HG03432 (cell line): ENCODE measurements at regions not wholly inside any gene's neighbourhood (a gene's known extent, or its start where the extent isn't known, plus 50 kb on each side); places are given as distances from the start of the nearest gene placed in this dataset.
"Not testable (repeated sequence)": the region's sequence is repeated elsewhere in the genome, so short reads cannot be mapped to it uniquely, and the experiment has no call there.

Experiments used
- ATAC-seq: cut with Tn5 transposase; IDR thresholded peaks from one replicate; pipeline ENCODE4 v1.9.1; 2021; ENCODE audit warnings: mild to moderate bottlenecking, moderate library complexity; ENCODE audit not compliant: unreplicated experiment

DNA sequence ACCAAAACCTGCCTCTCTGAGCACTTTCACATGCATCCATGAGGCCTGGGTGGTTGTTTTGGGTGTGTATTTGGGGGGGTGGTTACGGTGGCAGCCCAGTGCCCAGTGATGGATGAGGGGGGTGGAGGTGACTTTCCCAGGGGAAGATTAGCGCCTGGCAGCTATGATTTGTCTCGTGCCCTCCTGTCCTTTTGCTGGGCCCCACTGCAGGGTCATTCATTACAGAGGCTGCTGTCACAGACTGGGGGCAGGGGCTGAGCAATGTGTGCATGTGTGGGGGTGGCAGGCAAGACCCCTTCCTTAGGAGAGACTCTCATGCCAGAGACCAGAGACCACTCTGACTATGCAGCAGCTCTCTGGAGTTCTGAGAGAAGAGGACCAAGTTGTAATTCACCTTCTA, 93.7 kb downstream of the MRM1 start:
- ATAC-seq, result no peak

- ATAC-seq, result not testable (repeated sequence)
Measured at GRCh38 chr17:36695710-36696109, 94.3 kb downstream of the MRM1 start.

- no peak for ATAC-seq
Measured at GRCh38 chr17:36696805-36697204, 95.4 kb downstream of the MRM1 start.

- ATAC-seq, result no peak
Measured at GRCh38 chr17:36697903-36698530, 96.6 kb downstream of the MRM1 start.

DNA sequence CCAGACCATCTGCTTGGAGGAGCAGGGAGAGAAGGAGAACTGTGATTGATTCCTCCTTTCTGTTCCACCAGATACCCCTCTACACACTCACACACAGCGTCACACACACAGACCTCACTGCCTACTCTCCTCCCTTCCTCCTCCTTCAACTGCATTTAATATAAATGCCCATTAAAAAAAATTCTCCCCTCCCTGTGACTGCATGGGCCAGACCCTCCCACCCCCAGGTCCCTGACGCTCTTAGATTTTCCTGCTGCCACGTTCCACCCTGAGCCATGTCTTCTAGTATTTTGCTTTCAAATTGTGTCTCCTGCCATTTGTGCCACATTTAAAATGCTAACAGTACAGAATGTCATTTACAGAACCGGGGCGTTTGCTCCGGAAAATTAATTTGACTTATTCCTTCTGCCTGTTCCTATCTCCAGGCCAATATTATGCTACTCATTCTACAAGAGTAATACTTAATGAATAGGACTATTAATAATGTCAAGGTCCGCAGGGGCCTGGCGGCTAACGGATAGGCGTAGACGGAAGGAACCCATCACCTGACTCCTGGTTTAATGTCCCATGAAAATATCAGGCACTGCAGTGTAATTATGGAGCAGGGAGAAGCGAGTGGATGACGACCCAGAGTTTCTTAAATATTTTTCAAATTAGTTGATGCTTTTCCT, 100.2 kb downstream of the MRM1 start:
- no peak for ATAC-seq

GRCh38 chr17:36702636-36703035, 101.3 kb downstream of the MRM1 start:
- no peak for ATAC-seq

- ATAC-seq, result no peak
Measured at GRCh38 chr17:36703860-36704266, 102.5 kb downstream of the MRM1 start.

DNA sequence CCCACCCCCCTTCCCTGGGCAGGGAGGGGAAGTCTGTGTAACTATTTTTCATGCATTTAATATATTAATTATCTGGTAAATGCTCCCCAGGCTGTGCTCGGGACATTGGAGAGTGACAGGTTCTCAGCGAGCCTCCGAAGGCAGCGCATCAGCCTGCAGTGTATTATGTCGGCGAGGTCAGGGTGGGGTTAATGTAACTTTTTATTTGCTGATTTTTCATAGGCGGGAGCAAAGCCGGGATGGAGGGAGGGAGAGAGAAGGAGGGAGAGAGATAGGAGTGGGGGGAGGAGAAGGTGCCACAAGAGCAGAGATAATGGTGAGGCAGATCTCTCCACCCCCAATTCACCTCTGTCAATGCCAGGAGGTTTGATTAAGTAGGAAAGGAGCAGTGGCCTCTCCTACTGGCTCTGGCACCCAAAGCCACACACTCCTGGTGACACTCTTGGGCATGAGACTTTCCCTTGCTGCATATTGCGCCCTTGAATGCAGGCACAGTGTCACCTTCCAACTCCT, 104.0 kb downstream of the MRM1 start:
- ATAC-seq, result no peak

DNA sequence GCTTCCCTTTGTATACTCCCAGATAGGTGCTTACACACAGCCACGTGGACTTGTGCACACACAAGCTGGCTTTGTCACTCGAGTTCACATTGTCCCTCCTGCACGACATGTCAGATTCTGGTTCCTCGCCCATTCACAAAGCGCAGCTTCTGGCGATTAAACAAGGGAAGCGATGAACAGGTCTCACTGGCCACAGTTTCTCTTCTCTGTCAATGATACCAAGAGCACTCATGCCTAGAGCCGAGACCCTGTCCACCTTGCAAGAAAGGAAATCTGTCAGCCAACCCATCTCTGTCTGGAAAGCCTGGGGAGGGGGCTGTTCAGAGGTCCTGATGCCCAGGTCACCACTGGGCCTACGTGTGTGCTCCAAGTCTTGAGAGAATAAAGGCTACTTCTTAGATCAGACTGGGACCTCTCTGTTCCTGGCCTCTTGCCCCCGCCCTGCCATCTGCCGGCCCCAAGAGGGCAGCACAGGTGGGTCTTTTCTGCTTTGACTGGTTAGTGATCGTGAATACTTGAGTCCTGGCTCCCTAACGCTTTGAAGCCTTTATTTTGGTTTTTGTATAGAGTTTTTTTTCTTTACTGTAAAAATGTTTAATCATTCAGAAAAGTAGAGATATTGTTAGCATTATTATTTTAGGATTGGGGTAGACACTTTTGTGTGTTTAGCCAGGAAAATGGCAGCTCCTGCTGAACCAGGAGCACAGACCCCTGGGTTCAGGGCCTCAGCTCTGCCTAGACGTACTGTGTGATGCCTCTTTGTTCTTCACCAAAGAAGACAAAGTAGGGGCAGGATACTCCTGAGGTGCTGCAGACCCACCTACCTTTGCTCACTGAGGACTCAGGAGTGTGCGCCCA, 104.7 kb downstream of the MRM1 start:
- no peak for ATAC-seq

- ATAC-seq, result no peak
Measured at GRCh38 chr17:36707904-36708303, 106.5 kb downstream of the MRM1 start.

- ATAC-seq, result no peak
Measured at GRCh38 chr17:36714789-36715188, 113.4 kb downstream of the MRM1 start.

DNA sequence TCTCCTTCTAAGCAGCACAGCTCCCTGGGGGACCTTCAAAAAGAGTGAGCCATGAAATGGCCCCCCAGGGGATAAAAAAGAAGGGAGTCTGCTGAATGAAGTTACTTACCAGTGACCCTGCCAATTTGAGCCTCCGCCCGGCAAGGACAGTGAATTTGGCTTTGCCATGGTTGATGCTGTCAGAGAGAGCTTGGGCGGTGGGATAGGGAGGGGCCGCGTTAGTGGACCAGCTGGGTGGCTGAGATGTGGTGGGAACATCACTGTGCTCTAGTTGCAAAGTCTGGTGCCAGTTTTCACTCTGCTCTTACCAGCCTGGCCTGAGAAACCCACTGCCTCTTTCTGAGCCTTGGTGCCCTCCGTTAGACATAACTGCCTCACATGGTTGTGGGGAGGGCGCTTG, 114.6 kb downstream of the MRM1 start:
- no peak for ATAC-seq

DNA sequence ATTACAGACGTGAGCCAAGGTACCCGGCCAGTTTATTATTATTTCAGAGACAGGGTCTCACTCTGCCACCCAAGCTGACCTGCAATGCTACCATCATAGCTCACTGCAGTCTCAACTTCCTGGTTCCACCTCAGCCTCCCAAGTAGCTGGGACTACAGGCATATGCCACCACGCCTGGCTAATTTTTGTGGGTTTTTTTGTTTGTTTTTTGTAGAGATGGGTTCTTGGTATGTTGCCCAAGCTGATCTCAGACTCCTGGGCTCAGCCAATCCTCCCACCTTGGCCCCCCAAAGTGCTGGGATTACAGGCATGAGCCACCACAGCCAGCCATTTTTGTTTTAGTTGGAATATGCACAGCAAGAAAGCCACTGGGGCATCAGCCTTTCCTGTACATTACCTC, 115.7 kb downstream of the MRM1 start:
- no peak for ATAC-seq

DNA sequence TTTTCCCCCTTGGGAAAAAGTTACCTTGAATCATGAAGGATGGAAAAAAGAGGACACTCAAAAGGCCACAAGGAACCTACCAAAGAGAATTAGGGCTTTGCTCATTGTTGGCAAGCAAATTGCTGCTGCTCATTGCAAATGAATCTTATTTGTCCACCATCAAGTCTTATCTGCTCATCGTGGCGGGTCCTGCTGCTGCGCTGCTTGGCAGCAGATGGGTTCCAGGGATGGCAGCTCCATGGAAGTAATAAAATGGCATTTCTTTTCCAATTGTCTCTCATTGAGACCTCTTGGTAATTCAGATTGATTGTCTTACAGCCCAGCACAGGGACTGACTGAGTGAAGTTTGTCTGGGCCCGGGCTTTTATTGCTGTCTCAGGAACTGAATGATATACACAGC, 118.7 kb downstream of the MRM1 start:
- no peak for ATAC-seq

DNA sequence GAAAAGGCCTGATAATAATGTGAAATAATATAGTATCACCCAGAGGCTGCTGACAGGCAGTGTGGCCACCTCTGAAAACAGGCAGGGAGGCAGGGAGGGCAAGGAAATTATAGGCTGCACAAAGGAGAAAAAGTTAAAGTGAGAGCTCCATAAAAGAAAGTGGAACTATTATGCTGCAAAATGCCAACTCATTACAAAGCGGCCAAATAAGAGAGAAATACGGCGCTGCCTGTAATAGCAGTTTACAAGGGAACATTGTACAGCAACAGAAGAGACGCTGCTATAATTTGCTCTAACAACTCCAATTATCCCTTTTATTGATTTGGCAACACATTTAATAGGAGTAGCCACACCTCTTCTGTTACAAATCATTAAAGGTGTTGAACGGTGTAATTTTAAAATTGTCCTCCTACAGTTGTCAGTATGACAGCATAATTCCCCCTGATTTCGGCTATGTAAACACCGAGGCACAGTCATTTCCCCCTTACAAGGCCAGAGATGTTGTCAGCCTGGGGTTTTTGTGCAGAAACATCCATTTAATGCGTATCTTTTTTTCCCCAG, 120.3 kb downstream of the MRM1 start:
- no peak for ATAC-seq

- peak; percentile 86 for ATAC-seq
Measured at GRCh38 chr17:36722121-36722902, 120.9 kb downstream of the MRM1 start.

- no peak for ATAC-seq
Measured at GRCh38 chr17:36722903-36723263, 121.5 kb downstream of the MRM1 start.

GRCh38 chr17:36723459-36724025, 122.2 kb downstream of the MRM1 start:
- ATAC-seq, result no peak

GRCh38 chr17:36726199-36726598, 124.8 kb downstream of the MRM1 start:
- ATAC-seq, result no peak

DNA sequence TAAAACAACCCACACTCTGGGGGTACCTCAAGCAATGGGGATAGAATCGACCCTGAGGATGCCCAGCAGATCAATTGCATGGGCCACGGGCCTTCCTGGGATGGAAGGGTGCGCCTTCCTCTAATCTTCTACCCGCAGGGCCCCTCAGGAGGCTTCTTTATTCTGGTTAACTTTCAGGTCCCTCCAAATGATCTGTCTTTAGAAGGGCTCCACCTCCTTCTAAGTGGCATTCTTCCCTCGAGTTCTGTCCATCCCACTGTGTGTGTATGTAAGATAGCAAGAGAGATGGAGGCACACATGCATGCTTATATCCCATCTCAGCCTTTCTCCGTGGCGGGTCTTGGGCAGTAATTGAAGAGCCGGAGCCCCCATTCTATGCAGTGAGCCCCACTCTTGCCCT, 125.7 kb downstream of the MRM1 start:
- no peak for ATAC-seq
